Hematopoietic multipotent progenitor cell treated with erythropoietin and hydrocortisone succinate and interleukin-3 and kit ligand, for 8 days (in vitro differentiated cells): ENCODE measurements at regions not wholly inside any gene's neighbourhood (a gene's known extent, or its start where the extent isn't known, plus 50 kb on each side); places are given as distances from the start of the nearest gene placed in this dataset.

ENCODE experiments used
- DNase-seq: peaks from one replicate; pipeline ENCODE4 v3.0.0-alpha.2; 2015

- DNase-seq = no peak
Measured at GRCh38 chr15:70488941-70489848, 274.2 kb downstream of the UACA start.

GRCh38 chr15:70488002-70488605 lies 275.3 kb downstream of the UACA start:
- DNase-seq = peak; percentile 76

- DNase-seq = no peak
Measured at GRCh38 chr15:70487387-70487740, 276.0 kb downstream of the UACA start.

GRCh38 chr15:70486451-70487386 lies 276.6 kb downstream of the UACA start:
- DNase-seq = peak; percentile 41

GRCh38 chr15:70486012-70486411 lies 277.3 kb downstream of the UACA start:
- DNase-seq = no peak

GRCh38 chr15:70484993-70485392 lies 278.4 kb downstream of the UACA start:
- no peak for DNase-seq

- DNase-seq = no peak
Measured at GRCh38 chr15:70483513-70483912, 279.8 kb downstream of the UACA start.

- peak; percentile 62 for DNase-seq
Measured at GRCh38 chr15:70480196-70480856, 283.0 kb downstream of the UACA start.

GRCh38 chr15:70479785-70480184 lies 283.6 kb downstream of the UACA start:
- DNase-seq = no peak

GRCh38 chr15:70479056-70479455 lies 284.3 kb downstream of the UACA start:
- no peak for DNase-seq

GRCh38 chr15:70478251-70478990 lies 284.9 kb downstream of the UACA start:
- peak; percentile 31 for DNase-seq

- DNase-seq = no peak
Measured at GRCh38 chr15:70477750-70478250, 285.6 kb downstream of the UACA start.

- DNase-seq = no peak
Measured at GRCh38 chr15:70476441-70476840, 286.9 kb downstream of the UACA start.

- DNase-seq = no peak
Measured at GRCh38 chr15:70475921-70476320, 287.4 kb downstream of the UACA start.

GRCh38 chr15:70475407-70475781 lies 288.0 kb downstream of the UACA start:
- no peak for DNase-seq

- DNase-seq = peak; percentile 60
Measured at GRCh38 chr15:70474471-70475406, 288.6 kb downstream of the UACA start.

GRCh38 chr15:70473581-70474370 lies 289.6 kb downstream of the UACA start:
- no peak for DNase-seq

GRCh38 chr15:70471517-70471916 lies 291.8 kb downstream of the UACA start:
- no peak for DNase-seq

GRCh38 chr15:70470556-70471191 lies 292.7 kb downstream of the UACA start:
- DNase-seq = no peak
